HG03159 (cell line): ENCODE measurements at regions not wholly inside any gene's neighbourhood (a gene's known extent, or its start where the extent isn't known, plus 50 kb on each side); places are given as distances from the start of the nearest gene placed in this dataset.

Experiments
- ATAC-seq: cut with Tn5 transposase; IDR thresholded peaks from one replicate; pipeline ENCODE4 v1.9.1; 2021; ENCODE audit warnings: mild to moderate bottlenecking, moderate library complexity; ENCODE audit not compliant: unreplicated experiment

- ATAC-seq: no peak
These were observed 291.1 kb upstream of the ZNF608 start for GRCh38 chr5:125037530-125037929.

- ATAC-seq: no peak
These were observed 292.0 kb upstream of the ZNF608 start for GRCh38 chr5:125038477-125038876.

- ATAC-seq: no peak
These were observed 295.4 kb upstream of the ZNF608 start for GRCh38 chr5:125041798-125042197.

GRCh38 chr5:125042261-125042890, 295.9 kb upstream of the ZNF608 start:
- no peak for ATAC-seq

- ATAC-seq: no peak
These were observed 297.4 kb upstream of the ZNF608 start for GRCh38 chr5:125043781-125044391.

GRCh38 chr5:125044491-125045282, 298.2 kb upstream of the ZNF608 start:
- ATAC-seq: no peak

GRCh38 chr5:125045646-125046045, 299.2 kb upstream of the ZNF608 start:
- ATAC-seq: no peak

GRCh38 chr5:125046838-125047237, 300.4 kb upstream of the ZNF608 start:
- ATAC-seq: no peak

GRCh38 chr5:125047871-125048270, 301.4 kb upstream of the ZNF608 start:
- ATAC-seq: no peak

GRCh38 chr5:125049721-125050702, 303.6 kb upstream of the ZNF608 start:
- ATAC-seq: no peak

GRCh38 chr5:125050926-125051325, 304.5 kb upstream of the ZNF608 start:
- no peak for ATAC-seq

GRCh38 chr5:125052584-125052983, 306.1 kb upstream of the ZNF608 start:
- ATAC-seq: no peak

GRCh38 chr5:125053179-125053578, 306.7 kb upstream of the ZNF608 start:
- ATAC-seq: no peak

- ATAC-seq: no peak
These were observed 307.7 kb upstream of the ZNF608 start for GRCh38 chr5:125054146-125054545.

- ATAC-seq: no peak
These were observed 310.4 kb upstream of the ZNF608 start for GRCh38 chr5:125056671-125057485.

GRCh38 chr5:125057912-125058826, 311.7 kb upstream of the ZNF608 start:
- no peak for ATAC-seq

- no peak for ATAC-seq
These were observed 313.0 kb upstream of the ZNF608 start for GRCh38 chr5:125059255-125060002.

- ATAC-seq: no peak
These were observed 315.3 kb upstream of the ZNF608 start for GRCh38 chr5:125061726-125062125.
